ENCODE measurements at regions not wholly inside any gene's neighbourhood (a gene's known extent, or its start where the extent isn't known, plus 50 kb on each side); places are given as distances from the start of the nearest gene placed in this dataset.
"Not testable (repeated sequence)": the region's sequence is repeated elsewhere in the genome, so short reads cannot be mapped to it uniquely, and the experiment has no call there.

- no peak for DNase-seq (ENCODE audit: low read depth)
These were observed 95.0 kb upstream of the ARRDC3 start for GRCh38 chr5:91478096-91478495.

DNA sequence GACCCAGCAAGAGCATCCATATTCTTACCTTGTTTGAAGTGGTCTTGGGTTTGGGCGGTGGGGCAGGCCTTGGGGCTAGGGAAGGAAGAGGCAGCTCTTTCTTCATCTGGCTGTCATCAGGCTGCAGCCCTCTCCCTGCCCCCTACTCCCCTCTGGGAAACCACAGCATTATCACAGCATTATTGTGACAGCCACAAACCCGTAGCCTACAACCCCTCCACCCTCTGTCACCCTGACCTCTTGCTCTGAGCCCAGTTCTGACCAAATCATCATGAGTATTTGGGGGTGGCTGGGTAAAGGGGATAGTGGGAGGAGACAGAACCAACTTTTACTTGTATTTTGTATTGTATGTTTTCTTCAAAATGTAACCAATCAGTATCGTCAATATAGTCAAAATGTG lies 94.3 kb upstream of the ARRDC3 start:
- DNase-seq (ENCODE audit: low read depth) = no peak

DNA sequence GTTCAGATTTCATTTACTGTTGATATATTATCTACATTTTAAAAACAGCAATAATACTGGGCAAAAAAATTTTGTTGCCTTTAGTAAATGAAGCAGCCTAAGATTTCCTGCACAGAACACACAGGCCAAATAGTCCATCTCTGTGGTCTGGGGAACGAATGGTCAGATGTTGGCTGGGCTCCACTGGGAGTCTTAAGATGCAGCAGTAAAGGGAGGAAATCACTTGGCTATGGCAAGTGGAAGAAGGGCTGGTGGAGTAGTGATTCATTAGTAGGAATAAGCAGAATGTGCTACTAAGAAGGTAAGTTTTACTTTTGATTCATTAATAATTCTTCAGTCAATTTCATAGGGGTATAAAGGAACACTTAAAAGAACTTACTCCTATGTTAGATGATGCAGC lies 91.1 kb upstream of the ARRDC3 start:
- DNase-seq (ENCODE audit: low read depth) = peak; percentile 12

GRCh38 chr5:91472631-91473030 lies 89.5 kb upstream of the ARRDC3 start:
- no peak for DNase-seq (ENCODE audit: low read depth)

DNA sequence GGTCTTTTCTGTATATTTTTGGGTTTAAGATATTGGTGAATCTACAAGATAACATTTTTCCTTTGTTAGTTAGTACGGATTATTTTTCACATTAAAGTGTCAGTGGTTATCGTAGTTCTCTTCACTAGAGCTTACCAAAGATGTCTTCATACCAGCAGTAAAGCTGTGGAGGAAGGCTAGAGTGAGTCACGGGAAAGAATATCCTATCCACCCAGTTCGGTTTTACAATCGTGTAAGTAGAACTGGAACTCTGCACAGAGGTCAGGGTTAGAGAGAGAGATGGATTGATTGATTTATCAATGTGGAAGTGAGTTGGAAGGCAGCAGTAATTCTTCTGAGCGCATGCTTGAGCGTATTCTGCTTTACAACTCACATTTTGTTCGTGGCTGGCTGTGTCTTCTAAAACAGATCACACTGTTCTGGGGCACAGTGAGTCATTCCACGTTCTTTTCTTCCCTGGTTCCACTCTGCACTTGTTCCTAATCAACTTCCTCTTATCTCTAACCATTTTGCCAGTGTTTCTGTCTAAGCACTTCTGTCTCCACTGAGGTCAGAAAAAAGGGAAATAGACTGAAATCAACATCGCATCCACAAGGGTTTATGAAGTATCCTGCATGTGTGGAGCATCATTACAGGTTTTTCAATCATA lies 86.5 kb upstream of the ARRDC3 start:
- DNase-seq (ENCODE audit: low read depth) = no peak

DNA sequence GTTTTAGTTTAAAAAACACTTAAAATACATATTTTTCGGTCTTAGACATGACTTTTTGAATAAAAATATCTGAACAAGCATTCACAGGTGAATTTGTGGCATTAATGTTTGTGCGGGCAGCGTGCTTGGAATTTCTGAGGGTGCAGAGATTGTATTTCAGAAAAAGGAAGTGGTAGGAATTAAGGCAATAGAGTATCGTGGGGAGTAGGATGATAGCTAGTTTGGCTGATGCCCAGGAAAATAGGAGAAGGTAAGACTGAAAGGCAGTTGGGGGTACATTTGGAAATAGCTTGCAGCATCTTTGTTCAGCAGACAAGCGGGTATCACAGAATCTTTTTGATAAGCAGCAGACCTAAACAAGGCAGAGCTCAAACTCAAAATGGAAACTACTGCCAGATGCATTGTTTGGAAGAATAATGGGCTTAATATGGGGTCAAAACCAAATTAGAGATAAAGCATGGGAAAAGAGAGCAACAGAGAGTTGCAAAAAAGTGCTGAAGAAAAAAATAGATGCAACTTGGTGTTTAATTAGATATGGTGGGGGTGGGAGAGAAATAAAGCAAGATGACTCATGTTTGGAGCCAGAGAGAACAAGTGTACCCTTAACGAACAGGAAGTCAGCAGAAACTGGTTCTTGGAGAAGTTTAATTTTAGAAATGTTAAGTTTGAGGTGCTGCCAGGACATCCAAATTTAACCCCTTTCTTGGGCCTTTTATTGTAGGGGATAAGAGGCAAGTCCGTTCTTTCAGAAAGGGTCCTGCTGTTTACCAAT lies 85.7 kb upstream of the ARRDC3 start:
- DNase-seq (ENCODE audit: low read depth) = no peak

GRCh38 chr5:91464886-91465646 lies 81.9 kb upstream of the ARRDC3 start:
- DNase-seq (ENCODE audit: low read depth) = peak; percentile 9

- DNase-seq (ENCODE audit: low read depth) = no peak
These were observed 74.6 kb upstream of the ARRDC3 start for GRCh38 chr5:91457681-91458058.

DNA sequence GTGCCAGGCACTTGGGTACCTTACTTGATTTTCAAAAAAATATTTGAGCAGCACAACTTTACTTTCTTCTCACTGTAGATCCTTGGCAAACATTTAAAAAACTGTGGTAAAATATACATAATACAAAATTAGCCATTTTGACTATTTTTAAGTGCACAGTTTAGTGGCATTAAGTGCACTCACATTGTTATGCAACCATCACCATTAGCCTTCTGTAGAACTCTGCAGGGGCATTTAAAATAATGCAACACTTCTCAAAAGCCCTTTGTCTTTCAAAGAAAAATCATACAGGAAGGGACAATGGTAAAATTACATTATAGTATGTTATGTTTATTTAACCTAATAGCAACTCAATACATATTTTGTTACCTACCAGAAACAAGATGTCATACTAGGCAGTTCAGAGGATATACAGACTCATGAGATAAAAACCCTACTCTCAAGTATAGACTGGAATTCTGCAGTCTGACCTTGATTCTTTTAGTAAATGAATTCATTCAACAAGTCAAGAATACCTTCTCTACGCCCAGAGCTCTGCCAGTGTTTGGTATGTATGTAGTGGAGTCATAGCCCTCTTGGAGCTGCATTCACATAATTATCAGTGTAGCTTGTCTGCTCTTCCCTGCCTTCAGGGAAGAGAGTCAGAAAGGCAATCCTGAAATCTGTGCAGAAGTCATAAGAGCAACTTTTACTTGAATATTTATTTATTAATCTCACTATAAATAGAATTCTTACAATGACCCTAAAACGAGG lies 74.0 kb upstream of the ARRDC3 start:
- DNase-seq (ENCODE audit: low read depth) = no peak

DNA sequence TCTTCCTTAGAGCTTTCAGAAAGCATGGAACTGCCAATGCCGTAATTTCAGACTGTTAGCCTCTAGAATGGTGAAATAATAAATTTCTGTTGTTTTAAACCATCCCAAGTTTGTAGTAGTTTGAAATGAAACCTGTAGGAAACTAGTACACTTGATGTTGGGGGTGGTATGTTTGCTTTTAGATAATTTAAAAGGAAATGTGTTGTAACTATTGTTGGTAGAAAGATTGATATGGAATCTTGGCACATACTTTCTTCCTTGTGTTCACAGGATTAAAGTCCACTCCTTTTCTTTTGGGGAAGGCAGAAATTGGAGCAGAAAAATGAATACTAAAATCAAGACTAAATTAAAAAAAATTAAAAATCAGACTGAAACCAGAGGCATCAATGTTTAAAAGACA lies 66.0 kb upstream of the ARRDC3 start:
- no peak for DNase-seq (ENCODE audit: low read depth)

DNA sequence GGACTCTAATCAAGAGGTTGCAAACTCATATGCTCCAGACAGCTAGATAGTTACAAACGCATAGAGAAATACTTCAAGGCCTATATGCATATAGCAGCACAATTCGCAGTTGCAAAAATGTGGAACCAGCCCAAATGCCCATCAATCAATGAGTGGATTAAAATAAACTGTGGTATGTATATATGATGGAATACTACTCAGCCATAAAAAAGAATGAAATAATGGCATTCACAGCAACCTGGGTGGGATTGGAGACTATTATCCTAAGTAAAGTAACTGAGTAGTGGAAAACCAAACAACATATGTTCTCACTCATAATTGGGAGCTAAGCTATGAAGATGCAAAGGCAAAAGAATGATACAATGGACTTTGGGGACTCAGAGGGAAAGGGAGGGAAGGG lies 65.0 kb upstream of the ARRDC3 start:
- not testable (repeated sequence) for DNase-seq (ENCODE audit: low read depth)

DNA sequence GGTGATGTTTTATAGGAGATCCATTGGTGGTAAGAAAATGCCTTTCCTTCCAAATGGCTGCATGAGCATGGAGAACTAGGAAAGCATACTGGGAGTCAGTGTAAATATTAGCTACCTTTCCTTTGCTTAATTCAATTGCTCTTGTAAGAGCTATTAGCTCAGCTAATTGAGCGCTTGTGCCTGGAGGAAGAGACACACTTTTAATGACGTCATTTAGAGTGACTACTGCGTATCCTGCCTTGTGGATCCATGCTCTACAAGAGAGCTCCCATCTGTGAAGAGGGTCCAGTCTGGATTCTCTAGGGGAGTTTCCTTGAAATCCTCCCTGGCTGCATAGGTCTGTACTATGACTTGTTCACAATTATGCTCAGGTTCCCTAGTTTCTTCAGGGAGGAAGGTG lies 63.8 kb upstream of the ARRDC3 start:
- DNase-seq (ENCODE audit: low read depth) = not testable (repeated sequence)

- DNase-seq (ENCODE audit: low read depth) = no peak
These were observed 60.8 kb upstream of the ARRDC3 start for GRCh38 chr5:91443761-91444467.

DNA sequence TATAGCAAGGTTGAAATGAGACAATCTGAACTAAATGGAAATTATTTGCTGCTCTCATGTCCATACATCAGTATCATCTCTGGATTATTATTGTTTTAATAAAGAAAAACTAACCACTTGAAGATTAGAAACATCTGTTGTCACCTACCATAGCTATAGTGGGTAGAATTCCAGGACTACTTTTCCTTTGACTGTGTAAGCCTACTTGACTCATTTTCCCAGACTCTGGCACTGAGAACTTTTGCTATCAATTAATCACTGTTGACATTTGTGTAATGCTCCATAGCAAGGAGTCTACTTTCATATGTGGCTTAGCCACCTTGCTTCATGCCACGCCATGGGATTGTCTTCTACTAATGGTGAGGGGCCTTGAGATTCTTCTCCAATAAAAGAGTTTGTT lies 59.9 kb upstream of the ARRDC3 start:
- DNase-seq (ENCODE audit: low read depth) = peak; percentile 12

DNA sequence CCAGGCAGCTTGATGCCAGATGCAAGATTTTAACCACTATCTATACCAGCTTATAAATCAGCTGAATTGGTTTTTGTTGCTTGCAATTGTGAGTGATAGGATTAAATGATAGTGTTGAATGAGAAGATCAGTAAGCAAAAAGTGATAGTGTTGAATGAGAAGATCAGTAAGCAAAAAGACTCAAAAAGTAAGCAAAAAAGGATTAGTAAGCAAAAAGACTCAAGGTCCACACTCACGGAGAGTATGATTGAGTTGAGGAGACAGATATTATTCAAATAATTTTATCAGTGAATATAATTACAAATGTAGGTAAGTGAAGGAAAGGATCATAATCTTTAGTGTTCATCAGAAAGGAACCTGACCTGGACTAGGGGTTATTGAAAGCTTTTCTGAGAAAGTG lies 58.0 kb upstream of the ARRDC3 start:
- DNase-seq (ENCODE audit: low read depth) = no peak

DNA sequence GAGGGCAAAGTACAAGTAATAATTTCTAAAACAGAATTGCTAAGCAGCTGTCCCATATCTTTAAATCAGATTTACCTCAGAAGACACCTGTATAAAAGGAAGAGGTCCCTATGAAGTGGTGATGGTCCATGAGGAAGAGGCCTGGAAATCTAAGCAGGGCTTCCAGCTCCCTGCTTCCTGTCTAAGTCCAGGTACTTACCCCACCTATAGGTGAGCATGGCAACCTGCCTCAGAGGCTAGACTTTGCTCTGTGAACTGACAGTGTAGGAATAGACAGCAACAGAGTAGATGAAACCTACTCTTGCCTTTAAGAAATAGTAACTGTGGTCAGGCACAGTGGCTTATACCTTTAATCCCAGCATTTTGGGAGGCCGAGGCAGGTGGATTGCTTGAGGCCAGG lies 55.8 kb upstream of the ARRDC3 start:
- no peak for DNase-seq (ENCODE audit: low read depth)

DNA sequence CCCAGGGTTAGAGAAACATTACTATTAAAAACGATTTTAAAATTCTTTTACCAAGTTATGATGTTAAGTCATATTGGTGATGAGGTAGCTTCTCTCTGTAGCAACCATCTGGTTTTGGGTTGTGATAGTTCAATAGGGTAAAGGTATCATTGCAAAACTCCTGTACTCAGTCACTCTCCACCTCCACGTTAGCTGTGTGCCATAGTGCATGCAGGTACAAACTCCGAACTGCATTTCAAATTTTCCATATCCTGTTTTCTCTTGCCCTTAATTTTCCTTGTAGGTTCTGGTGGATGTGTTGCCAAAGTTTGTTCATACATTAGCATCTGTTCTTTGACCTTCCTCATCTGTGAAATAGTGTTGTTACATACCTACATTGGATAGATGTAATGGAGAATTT lies 53.1 kb upstream of the ARRDC3 start:
- DNase-seq (ENCODE audit: low read depth) = no peak

DNA sequence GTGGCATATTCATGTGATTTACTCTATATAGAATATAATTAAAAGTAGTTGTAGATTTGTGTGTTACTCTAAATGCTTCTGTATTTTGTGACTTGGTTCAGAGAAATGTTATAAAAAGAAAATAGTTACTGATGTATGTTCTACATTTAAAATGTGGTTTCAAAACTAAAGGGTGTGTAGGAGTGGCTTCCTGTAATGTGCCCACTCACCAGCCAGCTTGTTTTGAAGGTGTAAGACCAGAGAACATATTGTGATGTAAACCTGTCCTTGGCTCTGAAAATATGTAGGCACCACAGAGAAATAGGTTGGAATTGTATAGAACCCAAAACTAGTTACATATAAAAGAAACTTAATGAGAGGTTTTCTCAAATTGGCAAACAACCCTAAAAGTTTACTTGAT lies 51.2 kb upstream of the ARRDC3 start:
- no peak for DNase-seq (ENCODE audit: low read depth)

GRCh38 chr5:91433861-91434260 lies 50.7 kb upstream of the ARRDC3 start:
- DNase-seq (ENCODE audit: low read depth) = no peak
